LNCaP clone FGC (cell line): ENCODE measurements at regions not wholly inside any gene's neighbourhood (a gene's known extent, or its start where the extent isn't known, plus 50 kb on each side); places are given as distances from the start of the nearest gene placed in this dataset.
"Not testable (repeated sequence)": the region's sequence is repeated elsewhere in the genome, so short reads cannot be mapped to it uniquely, and the experiment has no call there.

Source experiments
- DNase-seq: peaks from one replicate; pipeline ENCODE4 v3.0.0-alpha.2; 2011; ENCODE audit warnings: low read depth
- H3K4me3 ChIP-seq: 2 replicates; pipeline ENCODE4 v1.5.1; 2011; ENCODE audit warnings: mild to moderate bottlenecking, low read depth, low read length, control low read depth
- CTCF ChIP-seq: IDR thresholded peaks from 2 replicates; pipeline ENCODE4 v1.5.1; 2012; ENCODE audit warnings: mild to moderate bottlenecking; ENCODE audit not compliant: control insufficient read depth, insufficient read depth; ENCODE audit errors: extremely low read depth

GRCh38 chr6:100057941-100058340 is 63.9 kb upstream of the MCHR2 start:
- H3K4me3 ChIP-seq = no peak overlapping the region
- TF ChIP-seq CTCF = no peak
- DNase-seq = no peak

GRCh38 chr6:100050550-100050949 is 56.5 kb upstream of the MCHR2 start:
- TF ChIP-seq CTCF = no peak
- H3K4me3 ChIP-seq = no peak overlapping the region
- no peak for DNase-seq

GRCh38 chr6:100043961-100044360 is 49.9 kb upstream of the MCHR2 start:
- H3K4me3 ChIP-seq, DNase-seq: not testable (repeated sequence)
